GM12878 (cell line): ENCODE measurements at regions not wholly inside any gene's neighbourhood (a gene's known extent, or its start where the extent isn't known, plus 50 kb on each side); places are given as distances from the start of the nearest gene placed in this dataset.

Source experiments
- ATAC-seq: fragments of 200-7000 bp; cut with Tn5 transposase; 3 replicates; pipeline ENCODE4 v1.9.1; 2020; ENCODE audit warnings: mild to moderate bottlenecking, moderate library complexity
- BruUV-seq: library from RNA; stranded (reverse); fragments of 400-500 nt; replicated peaks from 2 replicates; lab custom pipeline; 2021; lab: Mats Ljungman, UMichigan
- CTCF ChIA-PET: fragments of 300-600 bp; sonication (Branson Sonifier 250); formaldehyde crosslinking; extraction: SDS; loops from one replicate; lab custom pipeline; 2021; ENCODE audit warnings: inconsistent platforms; lab: Yijun Ruan, JAX
- POLR2A ChIA-PET: fragments of 350-600 bp; formaldehyde crosslinking; extraction: SDS; loops from one replicate; lab custom pipeline; 2021; ENCODE audit warnings: inconsistent platforms; lab: Charles Lee
- RAD21 ChIA-PET: fragments of 300-600 bp; sonication (Branson Sonifier 250); formaldehyde crosslinking; loops from one replicate; lab custom pipeline; 2023; ENCODE audit warnings: antibody characterized with exemption; ENCODE audit not compliant: unreplicated experiment; lab: Charles Lee
- SMC1A ChIA-PET: fragments of 300-600 bp; sonication (Branson Sonifier 250); formaldehyde crosslinking; loops from one replicate; lab custom pipeline; 2023; ENCODE audit not compliant: unreplicated experiment, uncharacterized antibody; lab: Charles Lee
- DNase-seq: peaks from one replicate; pipeline ENCODE4 v3.0.0-alpha.2; 2011; ENCODE audit warnings: low read depth, low spot score
- FAIRE-seq: peaks from 3 replicates; lab custom pipeline; 2011; peaks lifted over from hg19 to GRCh38; lab: Jason Lieb, UNC
- H2AFZ ChIP-seq: 2 replicates; pipeline ENCODE4 v1.6.0; 2011; ENCODE audit warnings: low read depth, low read length, control low read depth; ENCODE audit not compliant: control insufficient read depth
- H3K27ac ChIP-seq: 2 replicates; pipeline ENCODE4 v1.5.1; 2011; ENCODE audit warnings: control low read depth; ENCODE audit not compliant: control insufficient read depth, insufficient read depth
- H3K27me3 ChIP-seq, 2 experiments: replicated peaks in 1 of 2; 2 replicates each; pipeline versions ENCODE4 v1.6.0 to v1.6.1; 2011; ENCODE audit warnings: low read length in 1 of 2; ENCODE audit not compliant: control insufficient read depth in 2 of 2, insufficient read depth in 2 of 2
- H3K36me3 ChIP-seq, 2 experiments: 2 replicates each; pipeline ENCODE4 v1.5.1; 2011; ENCODE audit warnings: low read length in 1 of 2; ENCODE audit not compliant: control insufficient read depth in 2 of 2, insufficient read depth in 2 of 2
- H3K4me1 ChIP-seq: 2 replicates; pipeline ENCODE4 v1.6.1; 2011; ENCODE audit warnings: mild to moderate bottlenecking, low read length, moderate library complexity, mixed read lengths; ENCODE audit not compliant: control insufficient read depth, insufficient read depth
- H3K4me2 ChIP-seq: 2 replicates; pipeline ENCODE4 v1.6.0; 2011; ENCODE audit warnings: control low read depth; ENCODE audit not compliant: control insufficient read depth, insufficient read depth
- H3K4me3 ChIP-seq: fragments of 200-600 bp; sonication (generic); 2 replicates; pipeline ENCODE4 v1.5.1; 2016
- H3K79me2 ChIP-seq: 2 replicates; pipeline ENCODE4 v1.6.0; 2011; ENCODE audit warnings: low read length; ENCODE audit not compliant: control insufficient read depth, insufficient read depth
- H3K9ac ChIP-seq: 2 replicates; pipeline ENCODE4 v1.8.0; 2011; ENCODE audit warnings: low read length, control low read depth, mixed read lengths; ENCODE audit not compliant: control insufficient read depth, insufficient read depth
- H3K9me3 ChIP-seq: replicated peaks from 3 replicates; pipeline ENCODE4 v1.5.1; 2011; ENCODE audit warnings: mild to moderate bottlenecking, low read length; ENCODE audit not compliant: control insufficient read depth, insufficient read depth
- H4K20me1 ChIP-seq: 2 replicates; pipeline ENCODE4 v1.6.0; 2011; ENCODE audit not compliant: control insufficient read depth, insufficient read depth
- BCL11A ChIP-seq: IDR thresholded peaks from 2 replicates; pipeline ENCODE4 v1.6.1; 2011; ENCODE audit warnings: low read depth, low read length
- BHLHE40 ChIP-seq, 2 experiments: fragments of 450-650 bp in 1 of 2; IDR thresholded peaks; 2 replicates each; pipeline ENCODE4 v1.6.1; 2011 to 2017; ENCODE audit warnings: low read depth in 2 of 2, borderline replicate concordance in 1 of 2, improper control_type of control experiment in 1 of 2, low read length in 1 of 2, mild to moderate bottlenecking in 1 of 2
- CBX5 ChIP-seq: sonication (generic); IDR thresholded peaks from 2 replicates; pipeline ENCODE4 v1.6.1; 2016; ENCODE audit warnings: low read depth, moderate library complexity, mild to moderate bottlenecking, inconsistent platforms
- CHD4 ChIP-seq: fragments of 200-600 bp; sonication (generic); IDR thresholded peaks from 2 replicates; pipeline ENCODE4 v1.6.1; 2016; ENCODE audit warnings: mild to moderate bottlenecking
- IKZF2 ChIP-seq, 2 experiments: fragments of 450-650 bp; IDR thresholded peaks; 2 replicates each; pipeline ENCODE4 v1.6.1; 2017; ENCODE audit warnings: mild to moderate bottlenecking in 2 of 2, moderate library complexity in 2 of 2
- IRF5 ChIP-seq: fragments of 450-650 bp; IDR thresholded peaks from 2 replicates; pipeline ENCODE4 v1.6.1; 2017; ENCODE audit warnings: borderline replicate concordance
- JUNB ChIP-seq: IDR thresholded peaks from 2 replicates; pipeline ENCODE4 v1.6.1; 2016; ENCODE audit warnings: antibody characterized with exemption, mild to moderate bottlenecking
- KLF5 ChIP-seq: fragments of 450-650 bp; IDR thresholded peaks from 2 replicates; pipeline ENCODE4 v1.6.1; 2014; ENCODE audit warnings: mild to moderate bottlenecking; ENCODE audit not compliant: partially characterized antibody
- NFXL1 ChIP-seq: fragments of 450-650 bp; IDR thresholded peaks from 2 replicates; pipeline ENCODE4 v1.6.1; 2017; ENCODE audit warnings: antibody characterized with exemption, mild to moderate bottlenecking, borderline replicate concordance
- SUZ12 ChIP-seq: fragments of 200-600 bp; sonication (generic); IDR thresholded peaks from one replicate; pipeline ENCODE4 v1.6.1; 2018; ENCODE audit warnings: antibody characterized with exemption, mild to moderate bottlenecking; ENCODE audit not compliant: unreplicated experiment
- ZNF687 ChIP-seq: fragments of 450-650 bp; IDR thresholded peaks from 2 replicates; pipeline ENCODE4 v1.6.1; 2017; ENCODE audit warnings: mild to moderate bottlenecking, moderate library complexity
- WGBS: methylation state at CpG from one replicate; pipeline ENCODE4 v1.1.6; 2016; ENCODE audit warnings: low lambda C conversion rate; ENCODE audit not compliant: insufficient replicate concordance, insufficient coverage; ENCODE audit errors: missing lambda C conversion rate; 5-methylcytosine and 5-hydroxymethylcytosine counted together
- in situ Hi-C: fragments of 300-500 bp; cut with MboI; formaldehyde crosslinking; loops from 9 replicates; pipeline ENCODE4 v1.14.3; 2018; ENCODE audit warnings: mixed read lengths
- intact Hi-C: fragments of 100-400 bp; cut with micrococcal nuclease; formaldehyde crosslinking; loops from one replicate; pipeline ENCODE4 v1.14.2; 2022; ENCODE audit not compliant: unreplicated experiment

- TF ChIP-seq BCL11A (no peak), JUNB (no peak), IRF5 (no peak)
- Histone ChIP-seq H4K20me1 (no peaks in the 10 kb centered on the region), H3K9ac (no peak overlapping the region), H2AFZ (no peak overlapping the region), H3K27me3 (no peaks in the 10 kb centered on the region), H3K79me2 (no peaks in the 10 kb centered on the region), H3K9me3 (no peaks in the 10 kb centered on the region; the same call in 2 of the 3 replicates), H3K36me3 (no peaks in the 10 kb centered on the region), H3K27ac (no peak overlapping the region), H3K4me2 (no peak overlapping the region), H3K4me1 (no peaks in the 10 kb centered on the region), H3K4me3 (no peak overlapping the region)
- RAD21 ChIA-PET, result interaction anchor here (0.6 kb wide), 1 partner anchor 258 kb away, joined by 3 read pairs; no protein-coding TSS in a partner anchor
- POLR2A ChIA-PET, result no interaction called here
- BruUV-seq, result no TSS peak
- ATAC-seq, result no peak
- intact Hi-C loops (no loop called here), in situ Hi-C loops (no loop called here)
- CTCF ChIA-PET, result interaction anchor here (1.1 kb wide), 1 partner anchor 12 kb away, joined by 3 read pairs; no protein-coding TSS in a partner anchor
- FAIRE-seq, result no peak
- SMC1A ChIA-PET, result interaction anchor here (0.8 to 1.4 kb wide), 4 partner anchors 9 to 119 kb away, joined by 3 to 4 read pairs (median 4); no protein-coding TSS in a partner anchor
- WGBS, result 35% methylated on average over 1 of the region's 1 CpG
- DNase-seq, result no peak
These were observed 337.3 kb downstream of the CBLN2 start for GRCh38 chr18:72206814-72207213.

- SMC1A ChIA-PET, result no interaction called here
- FAIRE-seq (no peak), ATAC-seq (peak; percentile 43; the same call in 1 of the 3 replicates), DNase-seq (no peak)
- H3K9me3 ChIP-seq, result no peaks in the 10 kb centered on the region
- H3K4me1 ChIP-seq, result no peaks in the 10 kb centered on the region
- no peaks in the 10 kb centered on the region for H3K79me2 ChIP-seq
- intact Hi-C loops, result no loop called here
- no peak overlapping the region for H3K4me2 ChIP-seq
- no TSS peak for BruUV-seq
- H3K27me3 ChIP-seq, result no peaks in the 10 kb centered on the region
- CTCF ChIA-PET, result no interaction called here
- RAD21 ChIA-PET, result no interaction called here
- TF ChIP-seq ZNF687, result no peak
- TF ChIP-seq CHD4, result no peak
- TF ChIP-seq CBX5, result no peak
- no peak for TF ChIP-seq SUZ12
- no peak for TF ChIP-seq BHLHE40 (IDR thresholded peaks at IDR 0.05; ENCODE audit: borderline replicate concordance in 1 of 2, low read depth in 2 of 2, low read length in 1 of 2)
- TF ChIP-seq IKZF2 (IDR thresholded peaks at IDR 0.05), result no peak
- no peak for TF ChIP-seq KLF5
- no peak for TF ChIP-seq NFXL1
- H3K27ac ChIP-seq, result no peak overlapping the region
- in situ Hi-C loops, result no loop called here
- no peaks in the 10 kb centered on the region for H3K36me3 ChIP-seq
- no peak overlapping the region for H3K9ac ChIP-seq
- no peak overlapping the region for H3K4me3 ChIP-seq
- POLR2A ChIA-PET, result no interaction called here
- H2AFZ ChIP-seq, result no peak overlapping the region
- H4K20me1 ChIP-seq, result no peaks in the 10 kb centered on the region
These were observed 343.1 kb downstream of the CBLN2 start for GRCh38 chr18:72201032-72201431.
